A549 (cell line): ENCODE measurements at regions not wholly inside any gene's neighbourhood (a gene's known extent, or its start where the extent isn't known, plus 50 kb on each side); places are given as distances from the start of the nearest gene placed in this dataset.

ENCODE experiments used
- CHD4 ChIP-seq: fragments of 200-600 bp; sonication (generic); IDR thresholded peaks from 2 replicates; pipeline ENCODE4 v1.6.1; 2016; ENCODE audit warnings: antibody characterized with exemption, mild to moderate bottlenecking, borderline replicate concordance
- CTCF ChIP-seq: fragments of >200 bp; sonication (Bioruptor Twin); formaldehyde crosslinking; IDR thresholded peaks from 3 replicates; pipeline ENCODE4 v1.5.1; 2016
- HDAC2 ChIP-seq: fragments of 200-600 bp; sonication (generic); IDR thresholded peaks from 2 replicates; pipeline ENCODE4 v1.6.1; 2016
- HMGXB4 ChIP-seq: fragments of 250-450 bp; sonication (Bioruptor Pico); IDR thresholded peaks from 2 replicates; pipeline ENCODE4 v1.5.0; 2021; ENCODE audit warnings: mild to moderate bottlenecking, moderate library complexity, borderline replicate concordance

GRCh38 chr4:65911720-65912119 is 241.4 kb upstream of the EPHA5 start:
- TF ChIP-seq CHD4 (no peak), CTCF (no peak), HDAC2 (no peak), HMGXB4 (CRISPR knock-in tag) (no peak)
